SIG-M5 treated with dmso at 0.1 percent for 504 hours (cell line): ENCODE measurements at regions not wholly inside any gene's neighbourhood (a gene's known extent, or its start where the extent isn't known, plus 50 kb on each side); places are given as distances from the start of the nearest gene placed in this dataset.
A peak's percentile ranks its signal among the peaks of the same experiment; 100 is the strongest.
"Not testable (repeated sequence)": the region's sequence is repeated elsewhere in the genome, so short reads cannot be mapped to it uniquely, and the experiment has no call there.

ENCODE experiments used
- DNase-seq: peaks from one replicate; lab custom pipeline; 2025; ENCODE audit not compliant: unreplicated experiment; lab: John Stamatoyannopoulos, UW

GRCh38 chr4:27921231-27921630 is 1060.6 kb downstream of the STIM2 start:
- DNase-seq: no peak

- DNase-seq: no peak
These were observed 1068.3 kb downstream of the STIM2 start for GRCh38 chr4:27928761-27929540.

DNA sequence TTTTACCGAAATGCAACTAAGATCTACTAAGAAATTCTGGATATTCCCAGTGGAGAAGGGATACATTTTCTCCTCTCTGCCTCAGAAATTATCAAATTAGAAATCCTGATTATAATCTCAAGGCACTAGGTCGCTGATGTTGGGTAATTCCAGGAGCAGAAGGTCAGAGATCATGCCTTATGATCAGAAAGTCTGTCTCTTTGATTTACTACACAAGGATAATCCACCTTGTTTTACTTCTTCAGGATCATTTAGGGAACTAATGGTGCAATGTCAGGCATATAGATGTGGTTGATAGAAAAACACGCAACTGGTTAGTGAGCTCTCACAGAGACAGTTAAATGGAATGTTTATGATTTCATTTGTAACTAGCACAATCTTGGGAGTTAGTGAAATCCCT is 1069.7 kb downstream of the STIM2 start:
- no peak for DNase-seq

GRCh38 chr4:27930976-27931375 is 1070.3 kb downstream of the STIM2 start:
- DNase-seq: no peak

DNA sequence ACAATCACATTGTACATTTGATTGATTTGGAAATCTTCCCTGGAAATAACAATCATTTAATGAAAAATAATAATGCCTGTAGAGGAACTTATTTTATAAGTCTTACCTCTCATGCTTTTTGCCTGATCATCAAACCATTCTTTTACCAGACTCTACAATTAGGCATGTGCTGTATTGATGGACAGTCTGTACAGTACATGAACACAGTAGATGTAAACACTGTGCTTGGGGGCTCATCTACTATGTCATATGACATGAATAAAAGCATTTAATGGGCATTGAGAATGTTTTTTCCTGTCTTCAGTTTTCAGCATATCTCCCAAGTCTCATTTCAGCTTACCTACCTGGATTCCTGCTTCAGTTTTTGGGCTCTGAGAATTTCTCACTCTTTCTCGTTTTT is 1070.9 kb downstream of the STIM2 start:
- DNase-seq: no peak

DNA sequence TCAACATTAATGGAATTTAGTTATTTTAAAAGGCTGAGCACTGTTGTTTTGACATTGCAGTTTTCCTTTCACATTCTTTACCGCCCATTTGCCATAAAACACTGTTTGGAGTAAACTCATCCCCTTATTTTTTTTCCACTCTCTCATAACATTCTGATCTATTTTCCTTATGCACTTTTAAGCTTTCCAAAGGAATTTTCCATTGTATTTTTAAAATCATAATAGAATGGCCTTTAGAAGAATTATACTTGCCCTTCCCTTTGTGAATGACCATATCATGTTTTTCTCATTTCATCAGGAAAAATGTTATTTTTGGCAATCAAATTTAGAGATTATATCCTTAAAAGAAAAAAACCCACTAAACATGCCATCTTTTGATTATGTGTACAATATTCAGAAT is 1074.2 kb downstream of the STIM2 start:
- no peak for DNase-seq

- no peak for DNase-seq
These were observed 1086.2 kb downstream of the STIM2 start for GRCh38 chr4:27946799-27947198.

DNA sequence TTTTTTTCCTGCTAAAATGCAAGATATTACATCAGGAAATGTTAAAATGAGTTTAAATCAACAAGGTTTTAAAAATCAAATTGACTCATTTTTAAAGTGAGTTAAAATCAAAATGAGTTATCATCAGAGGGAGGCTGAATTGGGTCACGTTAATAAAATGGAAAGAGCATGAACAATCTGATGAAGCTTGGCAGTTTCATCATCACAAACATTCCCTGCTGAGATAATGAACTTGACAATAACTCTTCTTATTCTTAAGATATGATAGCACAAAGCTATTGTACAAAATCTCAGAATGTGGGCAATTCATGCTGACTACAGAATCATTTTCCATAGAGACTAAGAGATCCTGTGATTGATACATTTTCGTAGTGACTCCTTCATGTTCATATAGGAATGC is 1086.7 kb downstream of the STIM2 start:
- DNase-seq: no peak

DNA sequence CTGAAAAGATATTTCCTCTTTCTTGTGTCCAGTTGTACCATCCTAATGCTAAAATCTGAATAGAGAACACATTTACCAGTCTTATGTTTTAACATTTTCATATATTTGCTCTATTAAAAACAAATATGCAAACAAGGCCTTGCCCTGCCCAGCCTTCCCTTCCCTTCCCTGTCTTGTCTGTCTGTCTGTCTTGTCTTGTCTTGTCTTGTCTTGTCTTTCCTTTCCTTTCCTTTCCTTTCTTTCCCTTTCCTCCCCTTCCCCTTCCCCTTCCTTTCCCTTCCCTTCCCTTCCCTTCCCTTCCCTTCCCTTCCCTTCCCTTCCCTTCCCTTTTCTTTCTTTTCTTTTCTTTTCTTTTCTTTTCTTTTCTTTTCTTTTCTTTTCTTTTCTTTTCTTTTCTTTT is 1103.5 kb downstream of the STIM2 start:
- DNase-seq: no peak

GRCh38 chr4:27966664-27967063 is 1106.0 kb downstream of the STIM2 start:
- peak; percentile 36 for DNase-seq

DNA sequence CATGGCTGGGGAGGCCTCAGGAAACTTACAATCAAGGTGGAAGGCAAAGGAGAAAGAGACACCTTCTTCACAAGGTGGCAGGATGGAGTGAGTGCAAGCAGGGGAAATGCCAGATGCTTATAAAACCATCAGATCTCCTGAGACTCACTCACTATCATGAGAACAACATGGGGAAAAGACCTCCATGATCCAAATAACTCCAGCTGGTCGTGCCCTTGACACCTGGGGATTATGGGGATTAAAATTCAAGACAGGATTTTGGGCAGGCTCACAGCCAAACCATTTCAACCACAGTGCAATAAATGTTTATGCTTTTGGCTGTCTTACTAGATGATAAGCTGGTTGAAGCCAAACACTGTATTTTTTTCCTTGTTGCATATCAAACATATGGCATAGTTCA is 1112.4 kb downstream of the STIM2 start:
- no peak for DNase-seq

DNA sequence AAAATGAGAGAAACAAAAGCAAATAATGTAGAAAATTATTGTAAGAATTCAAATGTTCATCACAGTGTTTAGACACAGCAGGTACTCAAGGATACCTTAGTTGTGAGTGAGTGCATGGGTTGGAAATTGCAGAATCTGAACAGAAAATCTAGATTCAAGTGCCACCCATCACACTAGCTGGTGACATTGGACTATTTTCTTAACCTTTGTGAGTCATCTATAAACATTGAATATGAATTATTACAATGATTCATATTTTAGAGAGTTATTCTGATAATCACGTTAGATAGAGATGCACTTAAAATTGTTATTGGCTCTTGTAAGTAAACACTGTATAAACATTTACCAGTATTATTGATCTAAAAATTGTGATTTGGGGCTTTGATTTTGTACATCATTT is 1113.1 kb downstream of the STIM2 start:
- no peak for DNase-seq

DNA sequence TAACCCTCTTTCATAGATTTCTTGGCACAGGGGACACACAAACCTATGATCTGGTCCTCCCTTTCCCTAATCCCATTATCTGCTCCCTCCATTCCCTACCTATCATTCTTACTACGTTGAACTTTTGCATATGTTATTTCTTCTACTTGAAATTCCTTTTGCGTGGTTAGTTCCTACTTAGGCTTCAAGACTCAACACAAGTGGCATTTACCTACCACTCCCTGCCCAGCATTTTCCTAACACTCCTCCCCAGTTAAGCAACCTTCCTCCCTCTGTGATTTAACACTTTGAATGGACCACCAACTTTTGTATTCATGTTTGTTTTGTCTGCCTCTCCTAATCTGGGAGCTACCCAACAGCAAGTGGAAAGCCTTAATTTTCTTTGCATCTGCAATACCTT is 1113.7 kb downstream of the STIM2 start:
- DNase-seq: no peak

DNA sequence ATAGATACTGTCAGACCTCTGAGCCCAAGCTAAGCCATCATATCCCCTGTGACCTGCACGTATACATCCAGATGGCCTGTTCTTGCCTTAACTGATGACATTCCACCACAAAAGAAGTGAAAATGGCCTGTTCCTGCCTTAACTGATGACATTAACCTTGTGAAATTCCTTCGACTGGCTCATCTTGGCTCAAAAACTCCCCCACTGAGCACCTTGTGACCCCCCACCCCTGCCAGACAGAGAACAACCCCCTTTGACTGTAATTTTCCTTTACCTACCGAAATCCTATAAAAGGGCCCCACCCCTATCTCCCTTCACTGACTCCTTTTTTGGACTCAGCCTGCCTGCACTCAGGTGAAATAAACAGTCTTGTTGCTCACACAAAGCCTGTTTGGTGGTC is 1114.2 kb downstream of the STIM2 start:
- DNase-seq: not testable (repeated sequence)

DNA sequence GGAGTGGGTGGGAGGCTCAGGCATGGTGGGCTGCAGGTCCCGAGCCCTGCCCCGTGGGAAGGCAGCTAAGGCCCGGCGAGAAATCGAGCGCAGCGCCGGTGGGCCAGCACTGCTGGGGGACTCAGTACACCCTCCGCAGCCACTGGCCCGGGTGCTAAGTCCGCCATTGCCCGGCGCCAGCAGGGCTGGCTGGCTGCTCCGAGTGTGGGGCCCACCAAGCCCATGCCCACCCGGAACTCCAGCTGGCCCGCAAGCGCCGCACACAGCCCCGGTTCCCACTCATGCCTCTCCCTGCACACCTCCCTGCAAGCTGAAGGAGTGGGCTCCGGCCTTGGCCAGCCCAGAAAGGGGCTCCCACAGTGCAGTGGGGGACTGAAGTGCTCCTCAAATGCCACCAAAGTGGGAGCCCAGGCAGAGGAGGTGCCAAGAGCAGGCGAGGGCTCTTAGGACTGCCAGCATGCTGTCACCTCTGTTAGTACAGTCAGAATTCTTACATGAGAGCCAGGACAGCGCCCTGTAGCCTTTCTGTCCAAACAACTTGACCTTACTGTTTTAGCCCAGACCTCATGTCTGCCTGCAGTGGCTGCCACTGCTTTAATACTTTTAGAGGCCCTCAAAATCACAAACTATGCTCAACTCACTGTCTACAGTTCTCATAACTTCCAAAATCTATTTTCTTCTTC is 1117.9 kb downstream of the STIM2 start:
- DNase-seq: not testable (repeated sequence)

- no peak for DNase-seq
These were observed 1124.9 kb downstream of the STIM2 start for GRCh38 chr4:27985522-27985921.

- DNase-seq: no peak
These were observed 1125.8 kb downstream of the STIM2 start for GRCh38 chr4:27986476-27986875.

DNA sequence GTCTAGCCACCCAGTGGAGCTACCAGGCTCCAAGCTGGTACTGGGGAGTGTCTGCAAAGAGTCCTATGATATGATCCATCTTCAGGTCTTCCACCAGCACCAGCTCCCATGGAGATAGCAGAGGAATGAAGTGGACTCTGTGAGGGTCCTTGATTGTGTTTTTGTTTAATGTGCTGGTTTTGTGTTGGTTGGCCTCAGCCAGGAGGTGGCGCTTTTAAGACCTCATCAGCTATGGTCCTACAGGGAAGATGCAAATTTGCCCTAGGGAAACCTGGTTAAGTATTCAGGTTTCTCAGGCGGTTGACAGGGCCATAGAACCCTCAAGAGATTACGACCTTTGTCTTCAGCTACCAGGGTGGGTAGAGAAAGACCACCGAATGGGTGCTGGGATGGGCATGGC is 1141.1 kb downstream of the STIM2 start:
- DNase-seq: no peak

GRCh38 chr4:28004520-28004919 is 1143.9 kb downstream of the STIM2 start:
- DNase-seq: no peak

- no peak for DNase-seq
These were observed 1145.4 kb downstream of the STIM2 start for GRCh38 chr4:28006021-28006420.

DNA sequence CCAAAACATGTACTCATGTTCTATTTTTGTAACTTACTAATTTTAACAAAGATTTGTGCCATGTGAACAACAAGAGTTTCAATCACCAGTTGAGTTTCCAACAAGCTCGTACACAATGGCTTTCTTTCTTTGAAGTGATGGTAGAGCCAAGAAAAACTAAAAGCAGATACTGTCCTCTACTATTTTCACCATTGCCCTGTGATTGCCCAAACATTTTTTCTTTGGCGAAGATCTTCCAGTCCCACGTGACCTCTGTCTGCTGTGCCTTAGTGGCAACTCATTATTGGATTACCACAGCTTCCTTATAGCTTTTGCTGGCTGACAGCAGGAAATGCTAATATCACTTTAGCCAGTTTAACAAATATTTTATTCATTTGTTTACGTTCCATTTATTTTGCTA is 1147.1 kb downstream of the STIM2 start:
- DNase-seq: no peak

- DNase-seq: no peak
These were observed 1148.9 kb downstream of the STIM2 start for GRCh38 chr4:28009541-28009940.
